ENCODE measurements at regions not wholly inside any gene's neighbourhood (a gene's known extent, or its start where the extent isn't known, plus 50 kb on each side); places are given as distances from the start of the nearest gene placed in this dataset.

DNA sequence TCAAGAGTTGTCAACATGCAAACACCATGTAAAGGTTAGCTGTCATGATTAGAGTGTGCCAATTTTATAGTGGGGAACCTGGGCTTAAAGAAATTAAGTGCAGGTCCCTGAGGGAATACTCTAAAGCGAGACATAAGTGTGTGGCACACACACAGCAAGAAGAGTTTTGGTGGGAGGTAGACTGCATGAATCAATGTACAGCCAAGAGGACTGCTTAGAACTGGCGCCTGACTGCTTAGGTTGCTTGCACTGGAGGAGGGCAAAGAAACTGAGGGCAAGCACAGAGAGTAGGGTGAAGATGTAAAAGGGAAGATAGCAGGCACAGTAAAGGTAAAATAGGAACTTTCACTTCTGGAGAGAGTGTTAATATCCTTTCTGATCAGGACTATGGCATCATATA, 184.9 kb downstream of the SOX2 start:
- no peak overlapping the region for H3K4me2 ChIP-seq (ENCODE audit: low read depth, low read length)
- CTCF ChIA-PET = no interaction called here

More for the DNA sequence above, 184.9 kb downstream of the SOX2 start:
- Histone ChIP-seq H3K23ac (ENCODE audit: low read depth, low read length) (no peak overlapping the region), H3K9ac (ENCODE audit: low read depth, low read length) (no peak overlapping the region), H3K4ac (ENCODE audit: low read depth, low read length) (no peak overlapping the region), H2BK5ac (ENCODE audit: low read depth, low read length, poor library complexity, severe bottlenecking) (no peak overlapping the region), H3K9me1 (ENCODE audit: insufficient read depth, low read length) (no peaks in the 10 kb centered on the region), H3K18ac (ENCODE audit: low read depth, low read length) (no peak overlapping the region), H4K91ac (ENCODE audit: insufficient read depth, low read depth, low read length) (no peak overlapping the region), H3K4me1 (ENCODE audit: control insufficient read depth, insufficient read depth, low read length) (no peaks in the 10 kb centered on the region), H3K27me3 (ENCODE audit: control insufficient read depth, insufficient read depth, low read length) (no peaks in the 10 kb centered on the region), H2AK5ac (ENCODE audit: low read depth, low read length) (no peak overlapping the region), H3K79me1 (ENCODE audit: low read depth in 1 of 2, low read length in 2 of 2) (no peaks in the 10 kb centered on the region), H3K9me3 (ENCODE audit: control insufficient read depth, insufficient read depth, low read length) (peaks cover 8% of the 10 kb centered on the region), H3K56ac (ENCODE audit: extremely low read depth, insufficient read depth, low read length) (no peak overlapping the region), H2AK9ac (replicated peaks; ENCODE audit: low read depth, low read length, poor library complexity) (no peak overlapping the region), H4K5ac (ENCODE audit: low read depth, low read length) (no peak overlapping the region), H3K36me3 (ENCODE audit: control insufficient read depth, insufficient read depth, low read length) (no peaks in the 10 kb centered on the region), H2BK120ac (ENCODE audit: low read depth, low read length) (no peak overlapping the region), H2BK20ac (ENCODE audit: low read depth, low read length) (no peak overlapping the region), H2AFZ (replicated peaks; ENCODE audit: low read length, poor library complexity) (no peak overlapping the region), H4K20me1 (ENCODE audit: insufficient read depth, low read length) (no peaks in the 10 kb centered on the region), H3K4me3 (ENCODE audit: insufficient read depth, low read depth, low read length) (no peak overlapping the region), H3K27ac (ENCODE audit: insufficient read depth, low read length) (no peak overlapping the region), H3K14ac (replicated peaks; ENCODE audit: low read depth, low read length) (no peak overlapping the region), H4K8ac (ENCODE audit: low read depth in 2 of 2, low read length in 2 of 2) (no peak overlapping the region), H2BK15ac (ENCODE audit: low read depth, low read length) (no peak overlapping the region)
- in situ Hi-C loops (cut with MboI; ENCODE audit: low sequenced_read_pairs) (no loop called here), intact Hi-C loops (cut with micrococcal nuclease) (no loop called here), dilution Hi-C loops (cut with HindIII; ENCODE audit: low sequenced_read_pairs, unreplicated experiment) (no loop called here)
- ATAC-seq (ENCODE audit: low read depth) = no peak
- no peak for TF ChIP-seq FOS (IDR thresholded peaks at IDR 0.05; ENCODE audit: low read depth, low read length)
- TF ChIP-seq MAZ (IDR thresholded peaks at IDR 0.05; ENCODE audit: borderline replicate concordance, low read depth, low read length) = no peak
- TF ChIP-seq BHLHE40 (IDR thresholded peaks at IDR 0.05; ENCODE audit: low read depth, low read length) = no peak
- TF ChIP-seq SMC3 (IDR thresholded peaks at IDR 0.05; ENCODE audit: low read depth, low read length) = no peak
- TF ChIP-seq POLR2A (IDR thresholded peaks at IDR 0.05; ENCODE audit: low read depth, low read length) = no peak
- TF ChIP-seq, protein P1, sequence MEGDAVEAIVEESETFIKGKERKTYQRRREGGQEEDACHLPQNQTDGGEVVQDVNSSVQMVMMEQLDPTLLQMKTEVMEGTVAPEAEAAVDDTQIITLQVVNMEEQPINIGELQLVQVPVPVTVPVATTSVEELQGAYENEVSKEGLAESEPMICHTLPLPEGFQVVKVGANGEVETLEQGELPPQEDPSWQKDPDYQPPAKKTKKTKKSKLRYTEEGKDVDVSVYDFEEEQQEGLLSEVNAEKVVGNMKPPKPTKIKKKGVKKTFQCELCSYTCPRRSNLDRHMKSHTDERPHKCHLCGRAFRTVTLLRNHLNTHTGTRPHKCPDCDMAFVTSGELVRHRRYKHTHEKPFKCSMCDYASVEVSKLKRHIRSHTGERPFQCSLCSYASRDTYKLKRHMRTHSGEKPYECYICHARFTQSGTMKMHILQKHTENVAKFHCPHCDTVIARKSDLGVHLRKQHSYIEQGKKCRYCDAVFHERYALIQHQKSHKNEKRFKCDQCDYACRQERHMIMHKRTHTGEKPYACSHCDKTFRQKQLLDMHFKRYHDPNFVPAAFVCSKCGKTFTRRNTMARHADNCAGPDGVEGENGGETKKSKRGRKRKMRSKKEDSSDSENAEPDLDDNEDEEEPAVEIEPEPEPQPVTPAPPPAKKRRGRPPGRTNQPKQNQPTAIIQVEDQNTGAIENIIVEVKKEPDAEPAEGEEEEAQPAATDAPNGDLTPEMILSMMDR (conservative IDR thresholded peaks at IDR 0.05; ENCODE audit: low read depth, low read length) = no peak
- TF ChIP-seq RCOR1 (IDR thresholded peaks at IDR 0.05; ENCODE audit: insufficient replicate concordance, low read length) = no peak
- no peak for TF ChIP-seq RFX5 (IDR thresholded peaks at IDR 0.05; ENCODE audit: low read depth, low read length)
- TF ChIP-seq NFE2L2 (IDR thresholded peaks at IDR 0.05; ENCODE audit: low read depth, low read length) = no peak
- TF ChIP-seq MXI1 (IDR thresholded peaks at IDR 0.05; ENCODE audit: borderline replicate concordance, low read depth, low read length) = no peak
- 33% methylated on average over 1 of the region's 2 CpGs; no CpG with 5 or more reads in 1 of the 2 experiments for WGBS, 2 experiments (ENCODE audit: extremely low coverage in 2 of 2, insufficient read length in 1 of 2)
- POLR2A ChIA-PET (ENCODE audit: unreplicated experiment) = no interaction called here
- BruUV-seq (replicated peaks) = no TSS peak
- no peak for DNase-seq
